ENCODE measurements at regions not wholly inside any gene's neighbourhood (a gene's known extent, or its start where the extent isn't known, plus 50 kb on each side); places are given as distances from the start of the nearest gene placed in this dataset.

DNA sequence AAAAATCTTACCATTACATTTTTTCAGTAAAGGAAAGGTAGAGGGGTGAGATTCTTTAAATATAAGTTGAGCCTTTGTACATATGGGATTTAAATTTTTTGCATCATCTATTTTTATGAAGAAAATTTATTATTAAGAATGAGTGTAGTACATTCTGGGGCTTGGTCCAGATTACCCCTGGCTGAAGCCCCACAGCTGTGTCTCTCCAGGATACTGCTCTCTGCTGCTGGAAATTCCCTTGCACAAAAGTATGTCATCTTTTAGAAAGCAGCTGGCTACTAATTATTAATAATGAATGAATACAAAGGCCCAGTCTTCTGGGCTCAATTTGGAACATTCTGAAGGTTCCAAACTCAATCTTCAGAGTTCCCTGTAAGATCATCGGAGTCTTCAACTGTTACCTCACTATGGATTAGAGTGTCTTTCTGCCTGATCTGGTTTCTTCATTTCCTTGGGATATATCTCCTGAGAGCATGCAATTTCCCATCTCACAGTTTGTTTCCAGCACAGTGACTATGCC lies 428.6 kb upstream of the BRINP3 start:
- no peak for TF ChIP-seq EZH2 (IDR thresholded peaks at IDR 0.05; ENCODE audit: borderline replicate concordance, control insufficient read depth, low read depth, low read length)
- TF ChIP-seq PML (IDR thresholded peaks at IDR 0.05; ENCODE audit: low read length): no peak
- TF ChIP-seq RBBP5 (conservative IDR thresholded peaks at IDR 0.05): no peak
- TF ChIP-seq ZBTB33 (IDR thresholded peaks at IDR 0.05): no peak
- TF ChIP-seq KDM1A (IDR thresholded peaks at IDR 0.05; ENCODE audit: borderline replicate concordance): no peak
- TF ChIP-seq HDAC6 (IDR thresholded peaks at IDR 0.05; ENCODE audit: unreplicated experiment): no peak
- TF ChIP-seq BMI1 (IDR thresholded peaks at IDR 0.05; ENCODE audit: borderline replicate concordance): no peak
- TF ChIP-seq ZZZ3 (IDR thresholded peaks at IDR 0.05; ENCODE audit: control insufficient read depth, insufficient read length, low read depth): no peak
- TF ChIP-seq, protein P1, sequence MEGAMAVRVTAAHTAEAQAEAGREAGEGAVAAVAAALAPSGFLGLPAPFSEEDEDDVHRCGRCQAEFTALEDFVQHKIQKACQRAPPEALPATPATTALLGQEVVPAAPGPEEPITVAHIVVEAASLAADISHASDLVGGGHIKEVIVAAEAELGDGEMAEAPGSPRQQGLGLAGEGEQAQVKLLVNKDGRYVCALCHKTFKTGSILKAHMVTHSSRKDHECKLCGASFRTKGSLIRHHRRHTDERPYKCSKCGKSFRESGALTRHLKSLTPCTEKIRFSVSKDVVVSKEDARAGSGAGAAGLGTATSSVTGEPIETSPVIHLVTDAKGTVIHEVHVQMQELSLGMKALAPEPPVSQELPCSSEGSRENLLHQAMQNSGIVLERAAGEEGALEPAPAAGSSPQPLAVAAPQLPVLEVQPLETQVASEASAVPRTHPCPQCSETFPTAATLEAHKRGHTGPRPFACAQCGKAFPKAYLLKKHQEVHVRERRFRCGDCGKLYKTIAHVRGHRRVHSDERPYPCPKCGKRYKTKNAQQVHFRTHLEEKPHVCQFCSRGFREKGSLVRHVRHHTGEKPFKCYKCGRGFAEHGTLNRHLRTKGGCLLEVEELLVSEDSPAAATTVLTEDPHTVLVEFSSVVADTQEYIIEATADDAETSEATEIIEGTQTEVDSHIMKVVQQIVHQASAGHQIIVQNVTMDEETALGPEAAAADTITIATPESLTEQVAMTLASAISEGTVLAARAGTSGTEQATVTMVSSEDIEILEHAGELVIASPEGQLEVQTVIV (IDR thresholded peaks at IDR 0.05; ENCODE audit: borderline replicate concordance, partially characterized antibody): no peak
- no peak for TF ChIP-seq POLR2AphosphoS2 (IDR thresholded peaks at IDR 0.05; ENCODE audit: low read depth, low read length)
- TF ChIP-seq ZBTB4 (CRISPR knock-in tag; IDR thresholded peaks at IDR 0.05): no peak
- TF ChIP-seq HDGF (IDR thresholded peaks at IDR 0.05): no peak
- no peak for TF ChIP-seq FOXK2 (IDR thresholded peaks at IDR 0.05)
- no peak for TF ChIP-seq ZNF384 (IDR thresholded peaks at IDR 0.05; ENCODE audit: borderline replicate concordance, low read depth, low read length)
- Histone ChIP-seq H2AFZ (ENCODE audit: control insufficient read depth, low read depth, low read length) (no peak overlapping the region), H4K20me1 (ENCODE audit: control insufficient read depth, insufficient read depth) (no peaks in the 10 kb centered on the region), H3K9ac (ENCODE audit: control insufficient read depth, insufficient read depth, low read length) (no peak overlapping the region), H3K36me3 (ENCODE audit: control insufficient read depth in 2 of 2, insufficient read depth in 2 of 2, low read length in 1 of 2) (no peaks in the 10 kb centered on the region), H3K27me3 (replicated peaks in 1 of 2; ENCODE audit: control insufficient read depth in 2 of 2, insufficient read depth in 2 of 2, low read length in 1 of 2) (no peaks in the 10 kb centered on the region), H3K4me1 (ENCODE audit: control insufficient read depth, insufficient read depth, low read length) (no peaks in the 10 kb centered on the region), H3K4me3 (no peak overlapping the region), H3K9me3 (replicated peaks; ENCODE audit: control insufficient read depth, insufficient read depth, low read length) (no peaks in the 10 kb centered on the region), H3K27ac (ENCODE audit: control insufficient read depth, insufficient read depth) (no peak overlapping the region), H3K4me2 (ENCODE audit: control insufficient read depth, insufficient read depth) (no peak overlapping the region), H3K79me2 (ENCODE audit: control insufficient read depth, insufficient read depth, low read length) (no peaks in the 10 kb centered on the region)
- ATAC-seq: no peak
- ChIA-PET SMC1A (ENCODE audit: uncharacterized antibody, unreplicated experiment) (interaction anchor here (0.8 kb wide), 1 partner anchor 445 kb away, joined by 3 read pairs; no protein-coding TSS in a partner anchor), CTCF (no interaction called here), POLR2A (no interaction called here), RAD21 (ENCODE audit: unreplicated experiment) (no interaction called here)
- WGBS (ENCODE audit: insufficient coverage, insufficient replicate concordance, low lambda C conversion rate, missing lambda C conversion rate): 48% methylated on average over 1 of the region's 1 CpG
- in situ Hi-C loops (cut with MboI) (no loop called here), intact Hi-C loops (cut with micrococcal nuclease; ENCODE audit: unreplicated experiment) (no loop called here)
- FAIRE-seq: no peak
- BruUV-seq (replicated peaks): no TSS peak
- DNase-seq (ENCODE audit: low read depth, low spot score): no peak

Measured in GM12878 (cell line).